Naive thymus-derived CD8-positive, alpha-beta T cell (primary cell): ENCODE measurements at regions not wholly inside any gene's neighbourhood (a gene's known extent, or its start where the extent isn't known, plus 50 kb on each side); places are given as distances from the start of the nearest gene placed in this dataset.

Source experiments
- ATAC-seq, 2 donors: fragments of 150-1000 bp; cut with Tn5 transposase in 1 of 2; sonication (Bioruptor Pico), chemical (Tn5 transposase) in 1 of 2; 1 replicate in 1 of 2; 2 replicates in 1 of 2; pipeline ENCODE4 v1.10.0; 2021; ENCODE audit warnings: mild to moderate bottlenecking in 2 of 2, moderate library complexity in 2 of 2
- POLR2A ChIA-PET: fragments of 350-600 bp; sonication (Branson Sonifier 250); formaldehyde crosslinking; loops from one replicate; lab custom pipeline; 2021; ENCODE audit warnings: antibody characterized with exemption; lab: Charles Lee
- DNase-seq, 10 donors: peaks; one replicate each; pipeline versions ENCODE4 v3.0.0 to v3.0.0-alpha.2; 2020 to 2022
- H3K27ac Mint-ChIP-seq, 10 donors: one replicate each; pipeline ENCODE4 v1.8.0; 2020 to 2022; ENCODE audit warnings: mild to moderate bottlenecking in 10 of 10, mixed read lengths in 10 of 10, moderate library complexity in 4 of 10, inconsistent platforms in 1 of 10
- H3K27me3 Mint-ChIP-seq, 5 donors: one replicate each; pipeline ENCODE4 v1.8.0; 2021 to 2022; ENCODE audit warnings: mixed read lengths in 5 of 5
- H3K36me3 Mint-ChIP-seq, 3 donors: one replicate each; pipeline ENCODE4 v1.8.0; 2020 to 2022; ENCODE audit warnings: mixed read lengths in 3 of 3, mild to moderate bottlenecking in 2 of 3, inconsistent platforms in 1 of 3
- H3K4me1 Mint-ChIP-seq, 4 donors: one replicate each; pipeline ENCODE4 v1.8.0; 2021 to 2022; ENCODE audit warnings: mixed read lengths in 4 of 4
- H3K4me3 Mint-ChIP-seq, 10 donors: one replicate each; pipeline ENCODE4 v1.8.0; 2020 to 2022; ENCODE audit warnings: mild to moderate bottlenecking in 10 of 10, mixed read lengths in 10 of 10, moderate library complexity in 6 of 10, inconsistent platforms in 1 of 10
- H3K9me3 Mint-ChIP-seq, 9 donors: one replicate each; pipeline ENCODE4 v1.8.0; 2020 to 2022; ENCODE audit warnings: mixed read lengths in 9 of 9, mild to moderate bottlenecking in 3 of 9, inconsistent platforms in 1 of 9, moderate library complexity in 1 of 9

- Mint-ChIP-seq H3K36me3 (no peaks in the 10 kb centered on the region), H3K4me3 (no peak overlapping the region), H3K27ac (no peak overlapping the region), H3K4me1 (no peaks in the 10 kb centered on the region), H3K27me3 (no peaks in the 10 kb centered on the region), H3K9me3 (peaks cover 0 to 20% (median under 1%) of the 10 kb centered on the region in 9 donors)
- POLR2A ChIA-PET, result no interaction called here
- DNase-seq (no peak), ATAC-seq (no peak)
Measured at GRCh38 chr18:64882896-64883295, 734.0 kb upstream of the LINC00305 start.

DNA sequence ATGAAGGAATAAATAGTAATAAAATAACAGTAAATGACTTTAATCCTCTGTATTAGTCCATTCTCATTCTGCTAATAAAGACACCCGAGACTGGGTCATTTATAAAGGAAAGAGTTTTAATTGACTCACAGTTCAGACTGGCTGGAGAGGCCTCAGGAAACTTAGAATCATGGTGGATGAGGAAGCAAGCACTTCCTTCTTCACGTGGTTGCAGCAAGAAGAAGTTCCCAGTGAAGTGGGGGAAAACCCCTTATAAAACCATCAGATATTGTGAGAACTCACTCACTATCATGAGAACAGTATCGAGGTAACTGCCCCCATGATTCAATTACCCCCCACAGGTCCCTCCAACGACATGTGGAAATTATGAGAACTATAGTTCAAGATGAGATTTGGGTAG lies 727.9 kb upstream of the LINC00305 start:
- H3K27me3 Mint-ChIP-seq, result no peaks in the 10 kb centered on the region
- POLR2A ChIA-PET, result no interaction called here
- no peaks in the 10 kb centered on the region for H3K36me3 Mint-ChIP-seq
- no peaks in the 10 kb centered on the region for H3K4me1 Mint-ChIP-seq
- H3K9me3 Mint-ChIP-seq, result peaks cover 0 to 29% (median 8%) of the 10 kb centered on the region in 9 donors
- DNase-seq (no peak), ATAC-seq (no peak)
- H3K27ac Mint-ChIP-seq, result no peak overlapping the region
- no peak overlapping the region for H3K4me3 Mint-ChIP-seq

GRCh38 chr18:64872710-64873458 lies 724.0 kb upstream of the LINC00305 start:
- H3K27ac Mint-ChIP-seq, result no peak overlapping the region
- POLR2A ChIA-PET, result no interaction called here
- H3K27me3 Mint-ChIP-seq, result no peaks in the 10 kb centered on the region
- DNase-seq (no peak), ATAC-seq (no peak)
- peaks cover 0 to 35% (median 11%) of the 10 kb centered on the region in 9 donors for H3K9me3 Mint-ChIP-seq
- no peak overlapping the region for H3K4me3 Mint-ChIP-seq
- H3K36me3 Mint-ChIP-seq, result no peaks in the 10 kb centered on the region
- no peaks in the 10 kb centered on the region for H3K4me1 Mint-ChIP-seq

GRCh38 chr18:64854112-64854511 lies 705.2 kb upstream of the LINC00305 start:
- POLR2A ChIA-PET, result no interaction called here
- H3K4me3 Mint-ChIP-seq, result no peak overlapping the region
- no peak for DNase-seq
- no peaks in the 10 kb centered on the region for H3K36me3 Mint-ChIP-seq
- no peak overlapping the region for H3K27ac Mint-ChIP-seq
- peaks cover 0 to 25% (median 12%) of the 10 kb centered on the region in 9 donors for H3K9me3 Mint-ChIP-seq
- ATAC-seq, result no peak
- no peaks in the 10 kb centered on the region for H3K4me1 Mint-ChIP-seq
- H3K27me3 Mint-ChIP-seq, result no peaks in the 10 kb centered on the region

DNA sequence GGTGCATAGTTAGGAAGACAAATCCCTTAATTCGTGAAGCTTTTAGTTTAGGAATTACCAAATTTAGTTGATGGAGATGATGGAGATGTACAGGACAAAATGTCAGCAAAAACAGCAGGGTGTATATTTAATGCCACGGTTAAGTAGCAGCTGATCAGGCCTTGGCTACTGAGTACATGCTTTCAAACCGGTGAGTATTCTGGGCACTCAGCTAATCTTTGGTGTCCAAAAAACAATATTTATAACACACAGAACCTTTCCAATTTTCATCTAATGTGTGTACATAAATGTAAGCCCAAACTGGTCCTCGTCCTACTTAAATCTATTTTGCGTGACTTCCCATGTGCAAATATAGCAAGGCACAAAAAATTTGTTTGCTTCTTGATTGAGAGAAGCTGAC lies 703.4 kb upstream of the LINC00305 start:
- H3K27me3 Mint-ChIP-seq, result no peaks in the 10 kb centered on the region
- H3K4me3 Mint-ChIP-seq, result no peak overlapping the region
- no peak overlapping the region for H3K27ac Mint-ChIP-seq
- no peaks in the 10 kb centered on the region for H3K4me1 Mint-ChIP-seq
- POLR2A ChIA-PET, result no interaction called here
- H3K36me3 Mint-ChIP-seq, result no peaks in the 10 kb centered on the region
- DNase-seq, result no peak
- H3K9me3 Mint-ChIP-seq, result peaks cover 0 to 21% (median 9%) of the 10 kb centered on the region in 9 donors
- ATAC-seq, result no peak

DNA sequence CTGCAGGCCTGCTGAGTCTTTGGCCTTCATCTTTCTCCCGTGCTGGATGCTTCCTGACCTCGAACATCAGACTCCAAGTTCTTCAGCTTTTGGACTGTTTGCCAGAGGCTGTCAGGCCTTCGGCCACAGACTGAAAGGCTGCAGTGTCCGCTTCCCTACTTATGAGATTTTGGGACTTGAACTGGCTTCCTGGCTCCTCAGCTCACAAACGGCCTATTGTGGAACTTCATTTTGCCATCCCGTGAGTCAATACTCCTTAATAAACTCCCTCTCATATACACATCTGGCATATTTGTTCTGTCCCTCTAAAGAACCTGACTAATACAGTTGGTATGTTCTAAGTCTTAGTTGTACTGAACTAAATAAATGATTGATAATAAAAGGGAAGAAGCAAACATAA lies 702.8 kb upstream of the LINC00305 start:
- ATAC-seq, result no peak
- POLR2A ChIA-PET, result no interaction called here
- H3K4me3 Mint-ChIP-seq, result no peak overlapping the region

DNA sequence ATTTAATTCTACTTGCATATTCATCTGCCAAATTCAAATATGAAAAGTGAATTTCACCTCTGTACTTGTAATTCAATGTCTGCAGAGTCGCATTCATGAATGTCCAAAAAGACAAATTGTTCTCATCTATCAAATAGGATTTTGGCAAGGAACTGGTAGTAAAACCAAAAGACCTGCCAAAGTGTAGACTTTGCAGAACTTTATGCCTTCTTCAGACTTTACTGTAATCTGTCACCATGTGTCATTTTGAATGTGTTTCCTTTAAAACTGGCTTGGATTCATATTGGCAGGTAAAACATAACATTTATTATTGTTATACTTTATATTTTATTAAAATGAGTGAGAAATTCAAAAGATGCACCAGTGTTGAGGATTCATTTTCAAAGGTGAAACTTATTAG lies 701.9 kb upstream of the LINC00305 start:
- Mint-ChIP-seq H3K27me3 (no peaks in the 10 kb centered on the region), H3K9me3 (peaks cover 0 to 21% (median 9%) of the 10 kb centered on the region in 9 donors), H3K4me1 (no peaks in the 10 kb centered on the region), H3K36me3 (no peaks in the 10 kb centered on the region), H3K27ac (no peak overlapping the region), H3K4me3 (no peak overlapping the region)
- ATAC-seq (no peak), DNase-seq (no peak)
- POLR2A ChIA-PET, result no interaction called here

More for the DNA sequence above, 702.8 kb upstream of the LINC00305 start:
- DNase-seq, result no peak
- H3K9me3 Mint-ChIP-seq, result peaks cover 0 to 21% (median 6%) of the 10 kb centered on the region in 9 donors
- no peaks in the 10 kb centered on the region for H3K4me1 Mint-ChIP-seq
- no peaks in the 10 kb centered on the region for H3K27me3 Mint-ChIP-seq
- H3K36me3 Mint-ChIP-seq, result no peaks in the 10 kb centered on the region
- H3K27ac Mint-ChIP-seq, result no peak overlapping the region

DNA sequence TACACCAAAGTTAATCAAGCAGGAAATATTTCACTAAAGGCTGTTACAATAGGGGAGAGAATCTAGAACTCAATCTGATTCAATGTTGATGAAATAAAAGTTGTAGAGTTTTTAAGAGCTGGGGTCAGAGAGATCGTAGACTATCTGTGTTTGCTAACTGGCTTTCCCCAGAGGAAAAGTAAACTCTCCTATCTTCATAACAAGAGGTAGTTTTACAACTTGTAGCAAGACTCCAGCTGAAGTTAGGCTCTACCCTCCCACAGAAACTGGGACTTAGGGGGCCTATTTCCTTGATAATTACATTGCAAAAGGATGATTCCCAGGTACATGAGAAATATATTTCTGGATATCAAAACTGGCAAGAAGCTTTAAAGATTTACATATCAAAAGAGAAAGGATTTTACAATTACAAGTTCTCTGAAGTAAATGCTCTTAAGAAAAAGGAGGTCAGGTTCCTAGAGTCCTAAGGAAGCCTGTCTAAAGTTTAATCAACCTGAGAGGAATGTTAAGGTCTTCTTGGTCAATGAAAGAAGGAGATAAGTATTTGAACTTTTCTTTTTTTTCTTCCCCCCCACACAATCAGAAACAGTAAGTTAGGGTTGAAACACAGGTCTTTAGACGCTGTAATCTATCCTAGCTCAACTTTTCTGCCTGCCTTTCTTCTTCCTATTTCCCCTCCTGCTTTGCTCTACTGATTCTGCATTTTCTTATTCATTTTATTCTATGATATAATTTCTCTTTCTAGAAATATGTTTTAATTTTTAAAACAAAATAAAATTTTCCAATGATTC lies 692.2 kb upstream of the LINC00305 start:
- H3K4me3 Mint-ChIP-seq, result no peak overlapping the region
- no peaks in the 10 kb centered on the region for H3K36me3 Mint-ChIP-seq
- H3K4me1 Mint-ChIP-seq, result no peaks in the 10 kb centered on the region
- no peak for ATAC-seq
- no peak for DNase-seq
- H3K27me3 Mint-ChIP-seq, result no peaks in the 10 kb centered on the region
- H3K27ac Mint-ChIP-seq, result no peak overlapping the region
- POLR2A ChIA-PET, result no interaction called here
- peaks cover 0 to 6% (median 2%) of the 10 kb centered on the region in 9 donors for H3K9me3 Mint-ChIP-seq

GRCh38 chr18:64810354-64810753 lies 661.5 kb upstream of the LINC00305 start:
- H3K4me1 Mint-ChIP-seq, result no peaks in the 10 kb centered on the region
- DNase-seq (no peak), ATAC-seq (no peak)
- H3K4me3 Mint-ChIP-seq, result no peak overlapping the region
- no peaks in the 10 kb centered on the region for H3K27me3 Mint-ChIP-seq
- no peak overlapping the region for H3K27ac Mint-ChIP-seq
- POLR2A ChIA-PET, result no interaction called here
- H3K36me3 Mint-ChIP-seq, result no peaks in the 10 kb centered on the region
- peaks cover 0 to 36% (median 14%) of the 10 kb centered on the region in 9 donors for H3K9me3 Mint-ChIP-seq

DNA sequence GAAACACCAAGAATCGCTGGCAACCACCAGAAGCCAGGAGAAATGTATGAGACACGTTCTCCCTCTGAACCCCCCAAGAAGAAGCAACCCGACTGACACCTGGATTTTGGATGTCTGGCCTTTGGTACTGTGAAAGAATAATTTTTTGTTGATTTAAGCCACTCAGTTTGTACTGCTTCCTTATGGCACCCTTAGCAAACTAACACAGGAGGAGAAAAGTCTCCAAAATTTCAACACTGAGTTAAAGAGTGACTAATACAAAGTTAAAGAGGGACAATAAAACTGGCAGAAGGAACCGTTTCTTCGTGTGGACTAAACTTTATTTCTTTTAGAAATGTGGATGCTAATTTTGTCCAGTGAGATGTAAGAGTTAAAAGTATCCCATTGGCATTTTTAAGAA lies 660.9 kb upstream of the LINC00305 start:
- no peaks in the 10 kb centered on the region for H3K36me3 Mint-ChIP-seq
- ATAC-seq (no peak), DNase-seq (no peak)
- no peaks in the 10 kb centered on the region for H3K27me3 Mint-ChIP-seq
- no peak overlapping the region for H3K27ac Mint-ChIP-seq
- peaks cover 0 to 36% (median 11%) of the 10 kb centered on the region in 9 donors for H3K9me3 Mint-ChIP-seq
- POLR2A ChIA-PET, result no interaction called here
- no peak overlapping the region for H3K4me3 Mint-ChIP-seq
- no peaks in the 10 kb centered on the region for H3K4me1 Mint-ChIP-seq

GRCh38 chr18:64807560-64807959 lies 658.7 kb upstream of the LINC00305 start:
- Mint-ChIP-seq H3K4me1 (no peaks in the 10 kb centered on the region), H3K27ac (no peak overlapping the region), H3K36me3 (no peaks in the 10 kb centered on the region), H3K27me3 (no peaks in the 10 kb centered on the region), H3K9me3 (peaks cover 0 to 18% (median 8%) of the 10 kb centered on the region in 9 donors), H3K4me3 (no peak overlapping the region)
- POLR2A ChIA-PET, result no interaction called here
- ATAC-seq (no peak), DNase-seq (no peak)

DNA sequence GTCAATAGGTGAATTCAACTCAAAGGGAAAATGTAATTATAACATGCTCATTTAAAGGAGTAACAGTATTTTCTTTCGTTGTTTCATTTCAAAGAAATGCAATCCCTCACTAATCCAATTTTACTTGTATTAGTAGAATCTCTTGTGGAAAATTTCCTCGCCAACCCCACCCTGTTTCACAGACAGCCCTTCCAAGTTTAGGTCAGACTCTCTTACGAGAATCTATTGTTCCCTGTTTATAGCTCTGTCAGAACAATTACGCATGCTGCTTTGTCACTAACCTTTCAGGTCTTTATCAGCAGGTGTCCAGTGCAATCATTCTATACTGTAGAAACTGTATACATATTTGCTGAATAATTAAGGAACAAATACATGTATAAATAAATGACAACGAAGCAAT lies 657.8 kb upstream of the LINC00305 start:
- no peaks in the 10 kb centered on the region for H3K36me3 Mint-ChIP-seq
- no peak overlapping the region for H3K27ac Mint-ChIP-seq
- DNase-seq, result no peak
- no peaks in the 10 kb centered on the region for H3K4me1 Mint-ChIP-seq
- no peak for ATAC-seq
- peaks cover 0 to 11% (median 5%) of the 10 kb centered on the region in 9 donors for H3K9me3 Mint-ChIP-seq
- no peak overlapping the region for H3K4me3 Mint-ChIP-seq
- POLR2A ChIA-PET, result no interaction called here
- no peaks in the 10 kb centered on the region for H3K27me3 Mint-ChIP-seq

DNA sequence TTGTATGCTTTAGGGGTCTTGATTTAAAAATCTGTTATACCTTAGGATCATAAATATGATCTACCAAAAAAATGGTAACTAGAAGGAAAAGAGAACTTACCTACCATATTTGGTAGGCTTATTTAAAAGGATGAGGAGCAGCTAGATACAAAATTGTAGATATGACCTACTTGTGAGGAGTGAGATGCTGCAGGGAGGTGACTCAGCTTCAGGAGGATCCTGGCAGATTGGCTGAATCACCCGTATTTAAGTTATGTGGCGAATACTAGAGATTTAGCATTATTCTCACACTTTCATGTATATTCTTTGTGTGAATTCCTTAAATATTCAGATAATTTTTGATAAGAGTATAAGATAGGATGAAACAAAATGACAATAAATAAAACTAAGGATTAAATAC lies 657.3 kb upstream of the LINC00305 start:
- Mint-ChIP-seq H3K4me3 (no peak overlapping the region), H3K4me1 (no peaks in the 10 kb centered on the region), H3K9me3 (peaks cover 0 to 9% (median 3%) of the 10 kb centered on the region in 9 donors), H3K27ac (no peak overlapping the region), H3K27me3 (no peaks in the 10 kb centered on the region), H3K36me3 (no peaks in the 10 kb centered on the region)
- ATAC-seq, result no peak
- no peak for DNase-seq
- POLR2A ChIA-PET, result no interaction called here
